ENCODE measurements at regions not wholly inside any gene's neighbourhood (a gene's known extent, or its start where the extent isn't known, plus 50 kb on each side); places are given as distances from the start of the nearest gene placed in this dataset.

- Histone ChIP-seq H3K27me3 (ENCODE audit: insufficient read depth in 3 of 3, low read length in 2 of 3) (no peaks in the 10 kb centered on the region), H3K9me3 (no peaks in the 10 kb centered on the region), H3K27ac (no peak overlapping the region), H3K36me3 (ENCODE audit: insufficient read depth in 1 of 2, low read depth in 1 of 2) (no peaks in the 10 kb centered on the region), H3K4me1 (no peaks in the 10 kb centered on the region), H3K4me3 (no peak overlapping the region)
- 79 to 84% (median 80%) methylated on average over 4 of the region's 4 CpGs for WGBS, 3 donors
- no peak for TF ChIP-seq CTCF (IDR thresholded peaks at IDR 0.05)
- DNase-seq (no peak), ATAC-seq (no peak)
- intact Hi-C loops (cut with DNase I) = no loop called here
These were observed 208.6 kb downstream of the CAAP1 start for GRCh38 chr9:26684029-26684428.

GRCh38 chr9:26682796-26683496 is 209.7 kb downstream of the CAAP1 start:
- H3K27me3 ChIP-seq (ENCODE audit: insufficient read depth in 3 of 3, low read length in 2 of 3) = no peaks in the 10 kb centered on the region
- DNase-seq (no peak), ATAC-seq (no peak)
- 68 to 73% (median 71%) methylated on average over 4 of the region's 4 CpGs for WGBS, 3 donors
- H3K27ac ChIP-seq = no peak overlapping the region
- H3K9me3 ChIP-seq = no peaks in the 10 kb centered on the region
- no peaks in the 10 kb centered on the region for H3K4me1 ChIP-seq
- intact Hi-C loops (cut with DNase I) = no loop called here
- no peak overlapping the region for H3K4me3 ChIP-seq
- no peak for TF ChIP-seq CTCF (IDR thresholded peaks at IDR 0.05)
- no peaks in the 10 kb centered on the region for H3K36me3 ChIP-seq (ENCODE audit: insufficient read depth in 1 of 2, low read depth in 1 of 2)

- Histone ChIP-seq H3K36me3 (ENCODE audit: insufficient read depth in 1 of 2, low read depth in 1 of 2) (no peaks in the 10 kb centered on the region), H3K4me1 (no peaks in the 10 kb centered on the region), H3K4me3 (no peak overlapping the region), H3K27ac (no peak overlapping the region), H3K9me3 (no peaks in the 10 kb centered on the region), H3K27me3 (ENCODE audit: insufficient read depth in 3 of 3, low read length in 2 of 3) (no peaks in the 10 kb centered on the region)
- 49 to 69% (median 65%) methylated on average over 4 of the region's 4 CpGs for WGBS, 3 donors
- no peak for DNase-seq
- intact Hi-C loops (cut with DNase I) = no loop called here
- TF ChIP-seq CTCF (IDR thresholded peaks at IDR 0.05) = no peak
- no peak for ATAC-seq
These were observed 210.6 kb downstream of the CAAP1 start for GRCh38 chr9:26682041-26682440.

- intact Hi-C loops (cut with DNase I) = loop anchor here in 1 of 2 donors (10.0 kb wide), 1 partner anchor 57 kb away; no protein-coding TSS in a partner anchor
- ATAC-seq (no peak), DNase-seq (no peak)
- no peaks in the 10 kb centered on the region for H3K27me3 ChIP-seq (ENCODE audit: insufficient read depth in 3 of 3, low read length in 2 of 3)
- H3K27ac ChIP-seq = no peak overlapping the region
- no peak for TF ChIP-seq CTCF (IDR thresholded peaks at IDR 0.05)
- no peaks in the 10 kb centered on the region for H3K36me3 ChIP-seq (ENCODE audit: insufficient read depth in 1 of 2, low read depth in 1 of 2)
- H3K9me3 ChIP-seq = no peaks in the 10 kb centered on the region
- H3K4me3 ChIP-seq = no peak overlapping the region
- H3K4me1 ChIP-seq = no peaks in the 10 kb centered on the region
- WGBS, 3 donors = 48 to 65% (median 48%) methylated on average over 4 of the region's 4 CpGs
These were observed 214.5 kb downstream of the CAAP1 start for GRCh38 chr9:26677965-26678706.

Measured in psoas muscle (tissue), 7 donors.